ENCODE measurements at regions not wholly inside any gene's neighbourhood (a gene's known extent, or its start where the extent isn't known, plus 50 kb on each side); places are given as distances from the start of the nearest gene placed in this dataset.
"Not testable (repeated sequence)": the region's sequence is repeated elsewhere in the genome, so short reads cannot be mapped to it uniquely, and the experiment has no call there.

DNA sequence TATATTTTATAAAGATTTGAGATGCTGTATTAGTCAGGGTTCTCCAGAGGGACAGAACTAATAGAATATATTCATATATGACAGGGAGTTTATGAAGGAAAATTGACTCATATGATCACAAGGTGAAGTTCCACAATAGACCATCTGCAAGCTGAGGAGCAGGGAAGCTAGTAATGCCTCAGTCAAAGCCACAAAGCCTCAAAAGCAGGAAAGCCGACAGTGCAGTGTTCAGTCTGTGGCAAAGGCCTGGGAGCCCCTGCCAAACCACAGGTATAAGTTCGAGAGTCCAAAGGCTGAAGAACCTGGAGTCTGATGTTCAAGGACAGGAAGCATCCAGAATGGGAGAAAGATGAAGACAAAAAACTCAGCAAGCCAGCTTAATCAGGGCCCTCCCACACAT is 382.2 kb downstream of the LRRC70 start:
- no peak for DNase-seq

- no peak for DNase-seq
These were observed 378.0 kb downstream of the LRRC70 start for GRCh38 chr5:62956597-62956996.

- DNase-seq = no peak
These were observed 376.0 kb downstream of the LRRC70 start for GRCh38 chr5:62954578-62954977.

DNA sequence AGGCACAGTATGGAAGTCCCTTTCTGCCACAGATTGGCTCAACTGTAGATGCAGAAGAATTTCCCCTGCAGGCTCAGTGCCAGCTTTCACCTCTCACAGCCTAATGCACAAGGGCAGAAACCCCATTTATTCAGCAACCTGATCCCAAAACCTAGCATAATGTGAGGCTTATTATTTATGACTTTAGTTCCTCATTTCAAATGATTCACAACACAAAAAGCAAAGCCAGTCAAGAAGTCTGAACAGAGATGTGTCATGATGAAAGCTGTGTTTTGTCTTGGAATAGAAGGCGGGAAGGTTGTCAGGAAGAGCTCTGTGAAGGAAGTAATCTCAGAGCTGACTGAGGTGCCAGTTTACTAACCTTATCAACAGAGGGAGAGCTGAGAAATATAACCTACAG is 369.7 kb downstream of the LRRC70 start:
- no peak for DNase-seq

DNA sequence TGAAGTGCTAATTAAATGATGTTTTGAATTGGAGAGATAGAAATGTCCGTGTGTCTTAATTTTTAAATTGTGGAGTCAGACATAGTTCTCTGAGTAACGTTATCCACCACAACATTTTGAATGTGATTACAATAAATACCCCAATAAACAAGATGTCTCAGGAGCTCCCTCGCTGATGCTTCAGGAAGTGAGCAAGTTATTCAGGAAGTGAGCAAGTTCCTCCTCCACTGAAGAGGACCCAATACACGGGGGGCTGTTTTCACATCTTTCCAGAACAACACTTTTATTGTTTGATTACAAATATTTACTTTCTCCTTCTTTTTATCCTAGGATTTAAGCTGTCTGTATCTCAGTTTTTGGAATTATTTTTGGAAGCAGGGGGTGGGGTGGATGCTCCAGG is 363.8 kb downstream of the LRRC70 start:
- no peak for DNase-seq

DNA sequence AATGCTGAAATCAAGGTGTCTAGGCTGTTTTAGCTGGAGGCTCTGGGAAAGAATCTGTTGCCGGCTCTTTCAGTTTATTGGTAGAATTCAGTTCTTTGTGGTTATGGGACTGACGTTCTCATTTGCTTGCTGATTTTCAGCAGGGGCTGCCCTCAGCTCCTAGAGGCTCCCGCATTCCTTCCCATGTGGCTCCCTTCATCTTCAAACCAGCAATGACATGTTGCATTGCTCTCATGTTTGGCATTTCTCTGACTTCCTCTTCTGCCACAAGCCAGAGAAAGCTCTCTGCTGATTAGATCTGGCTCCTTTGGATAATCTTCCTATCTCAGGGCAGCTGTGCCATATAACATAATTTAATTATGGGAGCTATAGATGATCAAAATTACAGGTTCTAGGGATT is 360.3 kb downstream of the LRRC70 start:
- DNase-seq = no peak

- no peak for DNase-seq
These were observed 359.3 kb downstream of the LRRC70 start for GRCh38 chr5:62937661-62938558.

DNA sequence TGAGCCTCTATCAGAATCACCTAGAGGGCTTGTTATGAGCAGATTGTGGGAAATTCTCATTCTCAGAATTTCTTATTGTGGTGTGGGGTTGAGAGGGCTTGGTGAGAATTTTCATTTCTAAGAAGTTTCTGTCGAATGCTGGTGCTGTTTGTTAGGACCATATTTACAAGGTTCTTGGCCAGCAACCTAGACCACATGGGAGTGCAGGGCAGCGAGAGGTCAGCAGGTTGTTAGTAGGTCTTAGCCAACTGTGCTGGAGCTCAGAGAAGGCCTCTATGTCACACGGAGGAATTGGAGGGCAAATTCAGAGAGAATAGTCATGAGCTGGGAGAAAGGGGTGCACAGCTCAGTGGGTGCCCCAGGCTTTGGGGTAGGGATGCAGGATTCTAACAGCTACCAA is 357.0 kb downstream of the LRRC70 start:
- no peak for DNase-seq

DNA sequence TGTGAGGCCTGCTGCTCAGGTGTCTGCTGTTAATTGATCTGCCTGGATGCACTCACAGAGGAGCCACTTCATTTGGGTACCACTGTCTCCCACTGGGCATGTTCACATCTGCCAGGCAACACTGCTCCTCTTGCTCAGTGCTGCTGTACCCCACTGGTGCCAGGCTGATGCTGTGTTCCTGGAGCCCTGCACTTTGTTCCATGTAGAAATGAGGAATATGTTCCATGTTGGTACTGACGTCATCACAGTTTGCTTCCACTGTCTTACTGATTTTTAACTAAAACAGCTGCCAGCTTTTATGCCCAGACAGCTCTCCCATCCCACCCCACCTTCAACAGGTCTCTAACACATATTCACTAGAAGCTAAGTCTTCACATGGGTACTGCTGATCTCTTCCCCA is 355.7 kb downstream of the LRRC70 start:
- no peak for DNase-seq

- DNase-seq = no peak
These were observed 354.6 kb downstream of the LRRC70 start for GRCh38 chr5:62933261-62933660.

GRCh38 chr5:62931153-62931950 is 352.7 kb downstream of the LRRC70 start:
- DNase-seq = no peak

DNA sequence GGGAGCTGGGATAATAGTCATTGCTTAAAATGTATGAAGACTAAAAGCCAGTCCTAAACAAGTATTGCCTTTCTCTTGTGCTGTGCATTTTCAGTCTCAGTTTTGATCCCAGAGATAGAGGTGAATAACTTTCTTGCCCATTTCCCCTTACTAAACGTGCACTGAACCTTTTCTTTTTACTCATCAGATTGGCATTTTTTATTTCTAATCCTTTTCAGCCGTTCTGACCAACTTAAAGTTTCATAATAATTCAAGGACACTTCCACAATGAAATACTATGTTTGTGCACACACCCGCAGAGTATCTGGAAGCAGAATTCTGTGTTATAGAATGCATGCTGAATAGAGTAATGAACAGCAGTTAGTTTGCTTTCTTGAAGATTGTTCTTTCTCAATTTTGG is 343.6 kb downstream of the LRRC70 start:
- DNase-seq = no peak

- DNase-seq = no peak
These were observed 342.2 kb downstream of the LRRC70 start for GRCh38 chr5:62920856-62921255.

- no peak for DNase-seq
These were observed 330.7 kb downstream of the LRRC70 start for GRCh38 chr5:62909326-62909725.

GRCh38 chr5:62902126-62902525 is 323.5 kb downstream of the LRRC70 start:
- DNase-seq = no peak

- DNase-seq = no peak
These were observed 322.4 kb downstream of the LRRC70 start for GRCh38 chr5:62900976-62901375.

DNA sequence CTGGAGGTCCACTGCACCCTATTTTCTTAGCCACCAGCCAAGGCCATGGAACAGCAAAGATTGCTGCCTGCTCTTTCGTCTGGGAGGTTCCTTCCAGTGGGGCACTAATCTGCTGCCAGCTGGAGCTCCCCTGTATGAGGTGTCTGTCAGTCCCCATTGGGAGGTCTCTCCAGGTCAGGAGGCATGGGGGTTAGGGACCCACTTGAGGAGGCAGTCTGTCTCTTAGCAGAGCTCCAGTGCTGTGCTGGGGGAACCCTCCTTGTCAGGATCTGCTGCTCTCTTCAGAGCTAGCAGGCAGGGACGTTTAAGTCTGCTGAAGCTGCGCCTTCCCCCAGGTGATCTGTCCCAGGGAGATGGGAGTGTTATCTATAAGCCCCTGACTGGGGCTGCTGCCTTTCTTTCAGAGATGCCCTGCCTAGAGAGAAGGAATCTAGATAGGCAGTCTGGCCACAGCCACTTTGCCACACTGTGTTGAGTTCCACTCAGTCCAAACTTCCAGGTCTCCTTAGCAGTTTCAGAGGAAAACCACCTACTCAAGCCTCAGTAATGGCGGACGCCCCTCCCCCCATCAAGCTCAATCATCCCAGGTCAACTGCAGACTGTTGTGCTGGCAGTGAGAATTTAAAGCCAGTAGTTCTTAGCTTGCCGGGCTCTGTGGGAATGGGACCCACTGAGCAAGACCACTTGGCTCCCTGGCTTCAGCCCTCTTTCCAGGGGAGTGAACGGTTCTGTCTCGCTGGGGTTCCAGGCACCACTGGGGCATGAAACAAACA is 317.7 kb downstream of the LRRC70 start:
- no peak for DNase-seq

- DNase-seq = no peak
These were observed 308.1 kb downstream of the LRRC70 start for GRCh38 chr5:62886603-62887315.

- not testable (repeated sequence) for DNase-seq
These were observed 258.7 kb downstream of the LRRC70 start for GRCh38 chr5:62837330-62837729.

DNA sequence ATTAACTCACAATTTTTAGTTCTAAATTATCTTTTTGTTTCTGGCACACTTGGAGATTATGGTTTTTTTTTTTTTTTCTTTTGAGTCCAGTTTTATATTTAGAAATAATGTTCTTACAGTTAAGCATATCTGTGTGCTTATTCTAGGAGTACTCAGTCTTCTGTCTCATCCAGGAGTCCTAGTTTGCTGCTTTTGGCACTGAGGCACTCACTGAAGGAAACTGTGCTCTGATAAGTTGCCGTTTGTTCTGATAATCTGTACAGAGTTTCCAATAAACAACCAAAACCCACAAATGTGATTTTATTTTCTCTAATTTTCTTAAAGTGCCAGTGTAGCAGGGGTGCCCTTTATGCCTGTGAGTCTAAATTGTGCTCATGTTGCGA is 251.0 kb downstream of the LRRC70 start:
- DNase-seq = no peak

GRCh38 chr5:62828742-62829603 is 250.4 kb downstream of the LRRC70 start:
- no peak for DNase-seq
